ENCODE measurements at regions not wholly inside any gene's neighbourhood (a gene's known extent, or its start where the extent isn't known, plus 50 kb on each side); places are given as distances from the start of the nearest gene placed in this dataset.
A peak's percentile ranks its signal among the peaks of the same experiment; 100 is the strongest.

DNA sequence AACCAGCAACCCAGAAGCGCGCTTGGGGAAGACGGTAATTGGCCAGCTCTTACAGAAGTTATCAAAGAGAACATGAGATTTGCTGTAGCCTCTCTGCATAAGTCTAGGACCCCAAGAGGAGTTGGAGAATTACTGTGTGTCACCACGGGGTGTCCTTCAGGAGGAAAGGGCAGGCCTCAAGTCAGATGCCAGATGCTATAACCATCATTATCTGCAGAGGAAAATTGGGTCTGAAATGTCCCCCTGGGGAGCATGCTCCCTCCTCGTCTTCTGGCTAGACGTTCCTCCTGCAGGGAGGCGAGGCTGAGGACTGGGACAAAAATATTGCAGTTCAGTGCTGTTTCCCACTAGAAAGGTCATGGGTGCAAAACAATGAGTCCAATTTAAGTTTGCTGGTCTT, 380.5 kb upstream of the CFAP20DC start:
- H3K4me3 ChIP-seq (ENCODE audit: low read depth, low read length): no peak overlapping the region
- DNase-seq (ENCODE audit: low read depth): no peak

DNA sequence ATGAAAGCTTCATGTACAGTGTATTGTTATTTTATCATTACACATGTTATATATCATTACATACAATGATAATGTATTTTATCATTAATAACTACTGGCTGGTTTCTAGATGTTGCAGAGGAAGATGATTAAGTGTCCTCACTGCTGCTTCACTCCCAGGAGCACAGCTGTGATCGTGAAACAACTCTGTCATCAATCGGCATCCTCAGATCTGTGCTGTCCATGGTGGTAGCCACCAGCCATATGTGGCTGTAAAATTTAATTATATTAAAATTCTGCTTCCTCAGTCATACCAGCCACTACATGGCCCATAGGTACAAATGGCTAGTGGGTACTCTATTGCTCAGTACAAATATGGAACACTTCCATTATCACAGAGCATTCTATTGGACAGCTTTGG, 379.4 kb upstream of the CFAP20DC start:
- DNase-seq (ENCODE audit: low read depth): no peak
- no peak overlapping the region for H3K4me3 ChIP-seq (ENCODE audit: low read depth, low read length)

DNA sequence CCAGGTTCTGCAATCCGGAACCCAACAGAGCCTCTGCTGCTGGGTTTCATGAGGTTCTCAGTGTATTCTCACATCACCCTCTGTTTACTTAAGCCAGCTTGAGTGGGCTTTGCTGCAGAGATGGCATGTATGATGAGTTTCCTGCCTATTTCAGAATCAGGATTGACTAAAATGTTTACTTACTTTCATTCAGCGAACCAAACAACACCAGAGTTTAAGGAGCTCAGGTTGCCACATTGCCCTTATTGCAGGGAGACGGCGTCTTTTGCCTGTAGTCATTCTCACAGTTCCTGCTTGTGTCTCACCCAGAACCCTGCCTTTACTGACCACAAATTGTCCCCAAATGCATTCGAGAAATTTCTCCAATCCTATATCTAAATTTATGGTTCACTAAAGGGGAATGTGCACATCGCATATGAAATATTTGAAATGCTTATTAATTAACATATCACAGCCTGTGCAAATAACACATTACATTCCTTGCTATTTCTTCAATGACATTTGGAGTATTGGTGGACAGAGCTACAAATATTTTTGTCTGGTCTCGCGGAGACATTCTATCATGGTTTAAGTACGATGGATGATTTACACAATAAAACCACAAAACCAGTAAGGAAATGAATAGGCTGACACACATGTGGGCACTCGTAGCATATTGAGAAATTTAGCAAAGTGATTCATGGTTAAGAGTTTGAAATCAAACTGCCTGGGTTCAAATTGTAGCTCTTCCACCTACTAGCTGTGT, 377.2 kb upstream of the CFAP20DC start:
- H3K4me3 ChIP-seq (ENCODE audit: low read depth, low read length): no peak overlapping the region

DNA sequence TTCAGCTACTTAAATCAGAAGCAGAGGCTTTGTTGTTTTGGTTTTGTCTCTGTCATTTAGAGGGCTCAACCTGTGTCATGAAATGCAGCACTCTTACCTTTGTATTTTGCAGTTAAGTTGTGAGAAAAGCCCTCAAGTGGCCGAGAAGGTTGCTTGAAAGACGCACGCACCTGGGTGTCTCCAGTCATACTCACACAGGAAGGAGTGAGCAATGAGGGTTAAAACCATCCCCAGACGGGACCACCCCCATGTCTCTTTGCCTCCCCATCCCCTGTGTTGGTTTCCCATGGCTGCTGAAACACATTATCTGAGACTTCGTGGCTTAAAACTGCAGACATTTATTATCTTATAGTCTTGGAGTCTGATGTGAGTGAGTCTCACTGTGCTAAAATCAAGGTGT, 376.1 kb upstream of the CFAP20DC start:
- no peak overlapping the region for H3K4me3 ChIP-seq (ENCODE audit: low read depth, low read length)
- DNase-seq (ENCODE audit: low read depth): no peak

More for the DNA sequence above, 377.2 kb upstream of the CFAP20DC start:
- peak; percentile 39 for DNase-seq (ENCODE audit: low read depth)

DNA sequence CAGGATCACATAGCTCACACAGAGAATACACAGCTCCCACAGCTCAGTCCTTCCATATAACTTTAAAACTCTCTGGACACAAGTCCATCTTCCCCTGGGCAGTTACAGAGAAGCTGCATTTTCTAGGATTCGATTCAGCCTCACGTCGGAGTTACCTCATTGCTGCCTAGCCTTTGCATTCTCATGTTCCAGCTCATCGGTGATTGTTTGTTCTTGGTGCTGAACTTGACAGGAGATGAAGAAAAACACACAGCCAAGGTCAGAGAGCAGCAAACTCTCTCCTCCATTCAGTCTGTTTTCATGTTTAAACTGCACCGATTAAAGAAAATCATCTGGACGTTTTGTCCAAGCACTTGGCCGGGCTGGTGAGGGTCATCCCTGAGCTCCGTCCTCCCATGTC, 375.5 kb upstream of the CFAP20DC start:
- no peak overlapping the region for H3K4me3 ChIP-seq (ENCODE audit: low read depth, low read length)
- peak; percentile 80 for DNase-seq (ENCODE audit: low read depth)

DNA sequence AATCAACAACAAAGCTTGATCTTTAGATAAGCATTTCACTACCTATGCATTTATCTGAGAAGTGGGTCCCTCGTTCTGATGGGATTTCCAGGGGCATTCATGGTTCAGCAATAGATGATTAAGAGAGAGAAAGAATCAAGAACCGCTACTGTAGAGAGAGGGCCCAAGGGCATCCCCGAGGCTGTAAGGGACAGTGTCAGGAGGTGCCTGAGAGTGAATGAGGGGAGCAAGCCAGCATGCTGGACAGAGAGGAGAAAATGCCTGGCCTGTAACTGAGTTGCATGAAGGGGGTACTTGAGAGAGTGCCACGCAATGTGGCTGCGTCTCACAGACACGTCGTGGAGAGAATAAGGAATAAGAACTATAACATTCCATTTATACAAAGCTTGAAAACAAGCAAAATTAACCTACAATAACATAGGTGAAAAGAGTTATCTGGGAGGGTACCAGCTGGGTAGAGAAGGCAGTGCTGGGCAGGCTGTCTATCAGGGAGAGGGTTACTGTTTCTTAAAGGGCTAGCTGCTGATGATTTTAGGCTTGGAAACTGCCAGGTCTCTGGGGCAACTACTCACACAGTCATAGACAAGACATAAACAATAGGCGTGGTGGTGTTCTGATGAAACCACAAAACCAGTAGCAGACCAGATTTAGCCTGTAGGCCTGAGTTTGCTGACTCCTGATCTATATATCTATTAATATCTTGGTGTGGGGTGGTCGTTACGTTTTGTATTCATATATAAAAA, 374.6 kb upstream of the CFAP20DC start:
- no peak overlapping the region for H3K4me3 ChIP-seq (ENCODE audit: low read depth, low read length)
- DNase-seq (ENCODE audit: low read depth): peak; percentile 80

DNA sequence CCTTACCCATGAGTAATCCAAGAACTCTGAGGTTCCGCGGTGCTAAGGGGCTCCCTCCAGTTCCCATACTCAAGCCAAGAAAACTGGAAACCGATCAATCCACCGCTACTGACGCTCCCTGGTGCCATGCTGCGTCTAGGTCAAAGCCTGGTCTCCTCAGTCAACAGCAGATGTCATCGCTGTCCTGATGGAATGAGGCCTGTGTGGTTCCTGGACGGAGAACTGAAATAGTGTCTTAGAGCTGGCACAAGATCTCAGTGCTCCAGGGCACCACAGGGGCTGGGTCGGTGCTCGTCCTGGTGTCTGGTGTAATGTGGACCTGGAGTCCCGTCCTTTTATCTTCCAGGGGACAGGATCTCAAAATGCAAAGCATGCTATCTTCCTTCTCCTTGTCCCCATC, 373.9 kb upstream of the CFAP20DC start:
- H3K4me3 ChIP-seq (ENCODE audit: low read depth, low read length): no peak overlapping the region
- no peak for DNase-seq (ENCODE audit: low read depth)

DNA sequence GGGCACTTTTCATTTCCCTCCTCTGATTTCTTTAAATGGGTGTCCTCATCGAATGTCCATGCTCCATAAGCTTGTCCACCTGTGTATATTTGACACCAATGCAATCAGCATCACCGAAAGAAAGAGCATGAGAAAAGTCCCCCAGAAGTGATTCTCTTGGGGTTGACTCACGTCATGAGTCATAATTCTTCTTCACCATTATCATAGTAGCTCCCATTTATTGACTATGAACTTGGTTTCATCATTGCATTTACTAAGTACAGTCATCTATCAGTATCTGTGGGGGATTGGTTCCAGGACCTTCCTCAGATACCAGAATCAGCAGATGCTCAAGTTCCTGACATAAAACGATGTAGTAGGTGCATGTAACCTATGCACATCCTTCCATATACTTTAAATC, 372.5 kb upstream of the CFAP20DC start:
- H3K4me3 ChIP-seq (ENCODE audit: low read depth, low read length): no peak overlapping the region
- DNase-seq (ENCODE audit: low read depth): peak; percentile 84

DNA sequence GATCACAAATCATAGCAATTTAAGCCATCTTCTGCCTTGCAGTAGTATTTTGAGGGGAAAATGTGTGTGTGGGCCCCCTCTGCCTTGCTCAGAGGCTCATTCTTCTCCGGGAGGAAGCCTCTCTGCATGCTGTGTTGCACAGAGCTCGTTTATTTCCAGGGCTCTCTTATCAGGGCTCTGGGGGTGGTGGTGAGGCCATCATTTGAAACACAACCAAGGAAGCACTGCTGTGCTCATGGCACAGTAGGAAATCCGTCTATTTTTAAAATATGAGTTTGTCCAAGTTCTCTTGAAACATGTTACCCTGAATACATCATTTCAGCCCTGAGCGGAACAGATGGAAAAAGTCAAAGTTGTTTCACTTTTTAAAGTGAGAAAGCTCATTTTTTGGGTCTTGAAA, 369.0 kb upstream of the CFAP20DC start:
- no peak for DNase-seq (ENCODE audit: low read depth)

DNA sequence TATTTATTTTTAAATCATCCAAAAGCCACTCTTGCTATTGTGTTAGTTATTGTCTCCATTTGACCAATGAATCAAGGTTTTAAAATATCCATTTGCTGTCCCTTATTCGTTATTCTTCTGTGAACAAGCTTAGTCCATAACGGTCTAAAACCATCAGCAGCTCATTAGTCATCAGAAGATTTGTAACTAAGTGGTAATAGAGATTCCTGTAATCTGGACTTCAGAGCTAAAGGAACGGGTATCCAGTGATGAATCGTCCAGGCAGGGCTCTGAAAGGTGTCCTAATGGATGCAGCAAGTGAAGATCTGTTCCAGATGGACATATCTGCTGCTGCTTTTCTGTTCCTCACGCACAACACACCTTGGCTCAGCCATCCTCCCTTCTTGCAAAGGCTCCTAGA, 362.7 kb upstream of the CFAP20DC start:
- DNase-seq (ENCODE audit: low read depth): no peak
- H3K4me3 ChIP-seq (ENCODE audit: low read depth, low read length): no peak overlapping the region

More for the DNA sequence above, 369.0 kb upstream of the CFAP20DC start:
- no peak overlapping the region for H3K4me3 ChIP-seq (ENCODE audit: low read depth, low read length)

DNA sequence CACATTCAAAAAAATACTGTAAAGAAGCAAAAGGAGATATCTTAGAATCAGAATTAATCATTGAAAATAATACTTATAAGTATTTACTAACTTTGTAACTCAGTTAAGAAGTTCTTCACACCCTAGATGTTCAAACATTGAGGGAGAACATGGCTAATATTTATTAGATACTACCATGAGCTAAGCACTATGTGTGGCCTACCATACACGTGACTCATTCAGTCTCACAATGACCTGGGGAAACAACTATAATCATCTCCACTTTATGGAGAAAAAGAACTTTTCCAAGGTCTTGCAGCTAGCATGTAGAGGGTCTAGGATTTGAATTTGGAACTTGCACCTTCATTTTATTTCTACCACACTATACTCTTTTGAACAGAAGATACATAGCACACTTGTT, 361.9 kb upstream of the CFAP20DC start:
- no peak for DNase-seq (ENCODE audit: low read depth)

DNA sequence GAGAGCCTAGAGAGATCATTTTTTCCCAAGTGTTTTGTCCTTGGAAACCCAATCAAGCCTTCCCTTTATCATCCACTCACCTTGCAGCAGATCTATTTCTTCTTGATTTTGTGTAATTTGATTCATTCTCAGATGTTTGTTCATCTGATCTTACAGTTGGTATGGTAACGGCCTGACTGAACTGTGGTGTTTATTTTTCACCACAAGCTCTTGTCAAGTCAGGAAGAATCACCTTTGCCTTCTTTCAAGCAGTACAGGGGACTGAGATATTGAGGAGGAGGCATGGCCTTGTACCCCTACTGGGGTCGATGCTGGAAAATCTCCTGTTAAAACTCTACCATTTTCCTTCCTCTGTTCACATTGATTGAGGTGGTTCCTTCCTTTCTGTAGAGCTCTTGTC, 361.4 kb upstream of the CFAP20DC start:
- DNase-seq (ENCODE audit: low read depth): no peak
- no peak overlapping the region for H3K4me3 ChIP-seq (ENCODE audit: low read depth, low read length)

More for the DNA sequence above, 361.9 kb upstream of the CFAP20DC start:
- H3K4me3 ChIP-seq (ENCODE audit: low read depth, low read length): no peak overlapping the region

DNA sequence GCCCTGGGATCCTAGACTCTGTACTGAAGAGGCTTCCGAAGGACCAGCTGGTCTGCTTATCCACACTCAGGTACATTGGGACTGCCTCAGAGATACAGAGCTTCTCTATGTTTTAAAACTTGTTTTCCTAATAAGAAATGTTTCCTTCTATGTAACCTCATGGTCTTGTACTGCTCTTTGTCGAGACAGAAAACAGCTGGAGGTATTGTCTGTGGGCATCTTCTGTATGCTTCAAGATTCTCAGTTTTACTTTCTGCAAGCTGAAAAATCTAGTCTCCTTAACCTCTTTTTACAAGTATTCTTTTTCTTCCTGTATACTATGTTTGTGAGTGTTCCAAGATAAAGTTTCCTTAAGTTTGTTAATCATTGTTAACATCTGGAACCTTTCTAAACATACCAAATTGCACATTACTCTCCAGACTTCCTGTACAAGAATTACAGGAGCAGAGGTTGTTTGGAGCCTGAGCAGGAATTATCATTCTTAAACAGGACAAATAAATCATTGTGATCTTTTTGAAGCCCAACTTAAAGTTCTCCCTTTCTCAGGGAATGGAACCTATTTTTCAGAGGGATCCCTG, 358.3 kb upstream of the CFAP20DC start:
- H3K4me3 ChIP-seq (ENCODE audit: low read depth, low read length): no peak overlapping the region
- DNase-seq (ENCODE audit: low read depth): no peak

DNA sequence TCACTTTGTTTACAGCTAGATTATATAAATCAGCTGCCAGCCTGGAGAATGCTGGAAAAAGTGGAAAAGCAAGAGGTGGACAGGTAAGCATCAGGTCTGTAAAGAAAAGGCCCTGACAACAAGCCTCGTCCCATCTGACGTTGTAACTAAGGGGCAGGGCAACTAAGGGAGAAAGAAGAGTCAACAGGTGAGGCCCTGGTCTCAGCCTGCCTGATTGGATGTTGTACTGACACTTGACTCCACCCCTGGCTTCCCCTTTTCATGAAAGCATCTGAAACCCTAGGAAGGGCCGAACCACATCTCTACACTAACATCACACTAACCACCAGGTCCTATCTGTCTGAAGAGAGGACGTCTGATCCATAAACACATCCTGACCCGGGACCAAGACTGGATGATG, 357.6 kb upstream of the CFAP20DC start:
- H3K4me3 ChIP-seq (ENCODE audit: low read depth, low read length): no peak overlapping the region
- no peak for DNase-seq (ENCODE audit: low read depth)

DNA sequence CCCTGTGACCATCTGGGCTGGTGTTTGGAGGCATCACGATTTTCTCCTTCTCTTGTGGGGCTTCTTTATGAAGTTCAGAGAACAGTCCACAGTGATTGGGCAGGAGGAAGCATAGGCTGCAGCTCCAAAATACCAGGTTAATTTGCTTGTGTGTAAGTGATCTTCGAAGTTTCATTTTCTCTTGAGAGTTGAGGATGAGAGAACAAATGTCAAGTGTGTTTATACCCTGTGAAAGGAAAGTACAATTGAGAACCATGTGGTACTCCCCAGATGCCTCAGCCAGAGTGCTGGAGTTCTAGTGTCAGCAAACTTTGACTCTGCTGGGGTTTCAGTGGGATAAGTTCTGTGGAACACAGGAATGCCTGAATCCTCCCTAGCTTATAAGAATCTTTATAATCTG, 357.1 kb upstream of the CFAP20DC start:
- no peak for DNase-seq (ENCODE audit: low read depth)
- H3K4me3 ChIP-seq (ENCODE audit: low read depth, low read length): no peak overlapping the region

DNA sequence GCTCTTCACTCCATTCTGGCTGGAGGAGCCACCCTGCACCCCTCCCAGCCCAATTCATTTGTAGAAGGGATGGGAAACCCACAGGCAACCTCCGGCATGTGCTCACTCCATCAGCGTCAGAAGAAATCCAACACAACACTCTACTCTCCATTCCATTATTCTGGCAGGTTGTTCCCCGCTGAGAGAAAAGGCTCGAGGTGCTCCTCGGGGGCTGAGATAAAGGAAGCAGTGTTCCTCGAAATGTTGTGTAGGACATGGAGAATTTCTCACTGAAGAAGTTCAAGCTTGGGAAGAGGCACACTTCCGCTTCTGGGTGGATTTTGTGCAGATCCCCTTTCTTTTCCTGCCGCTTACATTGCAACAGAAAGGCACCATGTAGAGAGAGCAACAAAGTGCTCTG, 355.0 kb upstream of the CFAP20DC start:
- H3K4me3 ChIP-seq (ENCODE audit: low read depth, low read length): no peak overlapping the region
- DNase-seq (ENCODE audit: low read depth): no peak

DNA sequence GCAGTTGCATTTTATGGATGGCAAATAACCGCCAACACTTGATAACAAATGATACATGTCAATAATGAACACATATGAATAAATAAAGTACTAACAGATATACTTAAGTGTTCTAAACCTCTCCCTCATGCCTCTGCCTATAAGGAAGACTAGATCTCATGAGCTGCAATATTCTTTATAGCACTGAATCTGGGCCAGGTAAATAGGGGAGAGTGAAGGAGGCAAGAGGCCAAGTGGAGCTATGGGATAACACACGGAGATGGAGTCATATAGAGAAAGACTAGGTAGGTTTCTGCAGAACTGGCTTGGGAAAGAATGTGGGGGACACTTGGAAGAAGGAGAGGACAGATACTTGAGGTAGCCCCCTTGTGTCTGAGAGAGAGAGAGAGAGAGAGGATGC, 354.2 kb upstream of the CFAP20DC start:
- H3K4me3 ChIP-seq (ENCODE audit: low read depth, low read length): no peak overlapping the region
- DNase-seq (ENCODE audit: low read depth): no peak

DNA sequence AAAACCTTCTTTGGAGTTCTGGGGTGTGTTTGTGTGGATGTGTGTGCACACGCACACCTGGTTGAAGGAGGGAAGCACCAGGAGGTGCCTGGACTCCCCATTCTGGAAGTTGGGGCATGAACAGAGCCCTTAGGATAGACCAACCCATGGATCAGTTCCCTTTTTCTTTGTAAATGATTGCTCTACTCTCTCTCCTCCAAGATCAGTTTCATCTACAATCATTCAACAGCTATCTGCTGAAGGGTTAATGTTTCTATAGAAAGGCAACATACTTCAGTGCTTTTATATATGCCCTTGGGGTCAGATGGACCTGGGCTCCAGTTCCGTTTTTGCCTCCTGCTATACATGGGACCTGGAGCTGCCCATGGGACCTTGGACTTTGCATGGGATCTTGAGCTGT, 352.1 kb upstream of the CFAP20DC start:
- no peak overlapping the region for H3K4me3 ChIP-seq (ENCODE audit: low read depth, low read length)
- DNase-seq (ENCODE audit: low read depth): no peak

DNA sequence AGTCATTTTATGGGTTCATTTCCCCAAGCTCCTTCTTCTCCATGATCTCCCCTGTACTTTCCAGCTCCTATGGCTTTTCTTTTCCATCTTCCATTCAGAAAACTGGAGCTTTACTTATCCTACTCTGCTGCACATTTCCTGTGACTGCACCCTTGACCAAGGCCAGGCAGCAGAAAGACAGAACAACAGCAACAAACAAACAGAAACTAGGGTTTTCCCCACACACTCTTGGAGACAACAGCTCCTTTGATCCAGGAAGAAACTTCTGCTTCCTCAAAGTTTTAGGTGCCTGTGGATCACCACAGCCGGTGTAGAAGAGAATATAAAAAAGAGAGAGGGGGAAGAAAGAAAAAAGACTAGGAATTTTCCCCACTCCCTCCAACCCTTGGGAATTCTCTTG, 342.3 kb upstream of the CFAP20DC start:
- DNase-seq (ENCODE audit: low read depth): no peak
- no peak overlapping the region for H3K4me3 ChIP-seq (ENCODE audit: low read depth, low read length)

DNA sequence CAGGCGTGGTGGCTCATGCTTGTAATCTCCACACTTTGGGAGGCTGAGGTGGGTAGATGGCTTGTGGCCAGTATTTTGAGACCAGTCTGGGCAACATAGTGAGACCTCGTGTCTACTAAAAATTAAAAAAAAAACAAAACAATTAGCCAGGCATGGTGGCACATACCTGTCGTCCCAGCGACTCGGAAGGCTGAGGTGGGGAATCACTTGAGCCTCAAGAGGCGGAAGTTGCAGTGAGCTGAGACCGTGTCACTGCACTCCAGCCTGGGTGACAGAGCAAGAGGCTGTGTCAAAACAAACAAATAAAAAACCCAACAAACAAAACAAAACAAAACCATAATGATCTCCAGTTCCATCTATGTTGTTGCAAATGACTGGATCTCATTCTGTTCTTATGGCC, 341.3 kb upstream of the CFAP20DC start:
- no peak overlapping the region for H3K4me3 ChIP-seq (ENCODE audit: low read depth, low read length)
- DNase-seq (ENCODE audit: low read depth): no peak

Measured in skeletal muscle cell (primary cell).